SKM-1 treated with dmso at 0.1 percent for 144 hours (cell line): ENCODE measurements at regions not wholly inside any gene's neighbourhood (a gene's known extent, or its start where the extent isn't known, plus 50 kb on each side); places are given as distances from the start of the nearest gene placed in this dataset.
"Not testable (repeated sequence)": the region's sequence is repeated elsewhere in the genome, so short reads cannot be mapped to it uniquely, and the experiment has no call there.

Experiments used
- DNase-seq: peaks from one replicate; lab custom pipeline; 2025; ENCODE audit not compliant: unreplicated experiment; lab: John Stamatoyannopoulos, UW

DNA sequence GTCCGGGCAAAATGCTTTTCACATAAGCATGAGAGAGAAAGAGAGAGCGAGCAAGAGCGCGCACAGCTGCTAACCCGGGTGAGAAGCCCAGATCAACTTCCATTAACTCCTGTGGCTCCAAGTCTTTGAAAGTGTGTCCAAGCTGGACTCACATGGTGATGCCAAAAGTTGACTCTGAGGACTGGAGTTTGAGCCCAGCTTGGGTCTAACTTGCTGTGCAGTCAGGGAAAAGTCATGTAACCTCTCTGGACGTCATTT, 357.2 kb upstream of the SULF2 start:
- no peak for DNase-seq

DNA sequence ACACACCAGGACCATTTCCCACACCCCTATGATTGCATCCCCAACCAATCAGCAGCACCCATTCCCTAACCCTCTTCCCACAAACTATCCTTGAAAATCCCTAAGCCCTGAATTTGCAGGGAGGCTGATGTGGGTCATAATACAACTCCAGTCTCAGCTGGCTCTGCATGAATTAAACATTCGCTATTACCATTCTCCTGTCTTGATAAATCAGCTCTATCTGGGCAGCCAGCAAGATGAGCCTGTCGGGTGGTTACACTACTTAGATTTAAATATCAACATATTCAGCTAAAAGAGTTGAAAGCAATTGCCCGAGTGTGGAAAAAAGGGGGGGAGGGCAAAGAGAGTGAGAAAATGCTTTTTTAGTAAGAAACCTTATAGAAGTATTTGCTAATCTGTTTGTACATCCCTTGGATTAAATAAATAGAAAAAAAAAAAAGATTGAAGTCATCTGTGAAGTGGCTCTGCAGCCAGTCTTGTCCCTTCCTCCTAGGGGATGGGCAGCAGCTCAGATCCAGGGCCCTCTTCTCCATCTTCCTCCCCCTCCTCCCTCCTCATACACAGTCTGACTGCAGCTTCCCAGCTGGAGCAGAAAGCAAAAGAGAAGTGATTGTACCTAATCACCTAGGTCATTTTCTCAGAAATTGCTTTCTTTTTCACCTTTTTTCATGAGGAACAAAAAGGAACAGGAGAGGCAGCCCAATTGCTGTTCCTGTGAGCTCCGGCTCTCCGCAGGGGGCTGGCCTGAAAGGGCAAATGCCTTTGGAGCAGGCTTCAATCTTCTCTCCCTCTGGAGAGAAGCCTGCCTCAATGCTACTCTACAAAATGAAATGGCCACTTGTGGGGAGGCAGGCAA, 356.6 kb upstream of the SULF2 start:
- DNase-seq, result no peak

GRCh38 chr20:48139262-48140041, 354.2 kb upstream of the SULF2 start:
- no peak for DNase-seq

GRCh38 chr20:48132834-48133233, 347.6 kb upstream of the SULF2 start:
- no peak for DNase-seq

- no peak for DNase-seq
Observed at GRCh38 chr20:48131581-48131980, 346.3 kb upstream of the SULF2 start.

GRCh38 chr20:48129345-48129942, 344.2 kb upstream of the SULF2 start:
- DNase-seq, result no peak

DNA sequence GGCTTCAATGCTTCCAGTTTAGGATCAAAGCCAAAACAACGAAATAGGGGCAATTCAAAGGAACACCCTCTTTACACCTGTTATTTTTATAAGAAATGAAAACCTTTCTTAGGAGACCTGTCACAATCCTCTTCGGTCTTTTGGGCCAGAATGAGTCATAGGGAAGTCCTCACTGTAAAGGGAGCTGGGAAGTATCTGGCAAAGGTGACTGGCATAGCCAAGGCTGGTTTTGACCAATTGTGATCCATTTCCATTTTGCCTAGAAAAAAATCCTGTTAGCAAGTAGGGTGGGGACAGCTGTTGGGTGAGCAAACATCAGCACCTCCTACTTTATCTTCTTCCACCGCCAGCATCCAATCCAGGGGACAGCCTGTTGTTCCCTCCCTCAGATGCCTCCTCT, 343.2 kb upstream of the SULF2 start:
- no peak for DNase-seq

GRCh38 chr20:48127964-48128363, 342.7 kb upstream of the SULF2 start:
- DNase-seq, result not testable (repeated sequence)

DNA sequence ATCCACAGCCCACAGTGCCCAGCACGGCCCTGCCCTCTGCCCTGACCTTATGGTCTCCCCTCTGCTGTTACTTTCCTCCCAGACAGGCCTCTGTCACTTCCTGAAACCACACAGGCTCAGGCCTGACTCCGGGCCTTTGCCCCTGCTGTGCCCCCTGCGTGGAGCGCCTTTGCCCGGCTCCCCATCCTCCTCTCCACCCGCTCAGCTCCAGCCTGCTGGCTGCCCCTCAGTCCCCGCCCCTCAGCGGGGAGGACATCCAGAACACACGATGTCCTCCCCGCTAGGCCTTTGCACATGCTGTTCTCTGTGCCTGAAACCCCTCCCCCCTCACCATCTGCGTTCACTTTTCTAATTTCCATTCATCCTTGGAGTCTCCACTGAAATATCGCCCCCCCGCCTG, 341.9 kb upstream of the SULF2 start:
- DNase-seq, result not testable (repeated sequence)

DNA sequence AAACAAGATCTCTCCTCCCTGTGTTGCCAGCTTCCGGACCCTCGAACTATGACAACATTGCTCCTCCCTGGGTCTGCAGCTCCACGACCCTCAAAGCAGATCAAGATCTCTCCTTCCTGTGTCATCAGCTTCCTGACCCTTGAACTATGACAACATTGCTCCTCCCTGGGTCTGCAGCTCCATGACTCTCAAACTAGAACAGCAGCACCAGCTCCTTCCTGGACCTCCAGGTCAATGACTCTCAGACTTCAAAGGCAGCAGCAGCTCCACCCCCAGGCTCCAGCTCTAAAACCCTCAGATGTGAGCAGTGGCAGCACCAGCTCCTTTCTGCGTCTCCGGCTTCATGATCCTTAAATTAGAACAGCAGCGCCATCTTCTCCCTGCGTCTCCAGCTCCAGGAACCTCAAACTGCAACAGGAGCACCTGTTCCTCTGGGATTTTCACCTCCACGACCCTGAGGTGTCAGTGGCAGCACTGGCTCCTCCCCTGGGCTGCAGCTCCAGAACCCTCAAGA, 341.0 kb upstream of the SULF2 start:
- DNase-seq, result no peak

DNA sequence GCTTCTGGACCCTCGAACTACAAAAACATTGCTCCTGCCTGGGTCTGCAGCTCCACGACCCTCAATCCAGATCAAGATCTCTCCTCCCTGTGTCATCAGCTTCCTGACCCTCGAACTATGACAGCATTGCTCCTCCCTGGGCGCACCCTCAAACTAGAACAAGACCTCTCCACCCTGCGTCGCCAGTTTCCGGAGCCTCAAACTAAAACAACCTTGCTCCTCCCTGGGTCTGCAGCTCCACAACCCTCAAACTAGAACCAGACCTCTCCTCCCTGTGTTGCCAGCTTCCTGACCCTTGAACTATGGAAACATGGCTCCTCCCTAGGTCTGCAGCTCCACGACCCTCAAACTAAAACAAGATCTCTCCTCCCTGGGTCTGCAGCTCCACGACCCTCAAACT, 339.7 kb upstream of the SULF2 start:
- DNase-seq, result no peak

DNA sequence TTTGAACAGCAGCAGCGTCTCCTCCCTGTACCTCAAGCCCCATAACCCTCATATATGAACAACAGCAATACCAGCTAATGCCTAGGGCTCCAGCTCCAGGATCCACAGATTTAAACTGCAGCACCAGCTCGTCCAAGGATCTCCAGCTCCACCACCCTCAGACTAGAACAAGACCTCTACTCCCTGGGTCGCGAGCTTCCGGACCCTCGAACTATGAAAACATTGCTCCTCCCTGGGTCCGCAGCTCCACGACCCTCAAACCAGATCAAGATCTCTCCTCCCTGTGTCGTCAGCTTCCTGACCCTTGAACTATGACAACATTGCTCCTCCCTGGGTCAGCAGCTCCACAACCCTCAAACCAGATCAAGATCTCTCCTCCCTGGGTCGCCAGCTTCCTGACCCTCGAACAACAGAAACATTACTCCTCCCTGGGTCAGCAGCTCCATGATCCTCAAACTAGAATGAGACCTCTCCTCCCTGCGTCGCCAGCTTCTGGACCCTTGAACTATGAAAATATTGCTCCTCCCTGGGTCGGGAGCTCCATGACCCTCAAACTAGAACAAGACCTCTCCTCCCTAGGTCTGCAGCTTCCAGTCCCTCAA, 339.0 kb upstream of the SULF2 start:
- DNase-seq, result no peak

DNA sequence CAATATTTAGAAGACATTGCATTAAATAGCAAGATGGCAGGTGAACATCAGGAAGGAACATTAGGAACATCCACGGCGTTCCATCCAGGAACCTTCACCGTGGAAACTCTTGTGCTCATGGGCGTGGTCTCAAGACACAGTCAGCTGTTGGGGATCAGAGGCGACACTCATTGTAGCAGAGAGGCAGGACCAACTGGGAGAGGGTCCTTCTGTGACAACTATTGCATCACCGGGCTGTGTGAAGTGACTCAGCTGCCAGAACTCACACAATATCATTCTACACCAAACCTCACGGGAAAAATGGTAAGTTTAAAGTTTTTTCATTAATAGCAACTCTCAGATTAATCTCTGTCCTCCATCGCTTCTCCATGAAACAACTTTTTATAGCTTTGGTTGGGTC, 334.8 kb upstream of the SULF2 start:
- no peak for DNase-seq

DNA sequence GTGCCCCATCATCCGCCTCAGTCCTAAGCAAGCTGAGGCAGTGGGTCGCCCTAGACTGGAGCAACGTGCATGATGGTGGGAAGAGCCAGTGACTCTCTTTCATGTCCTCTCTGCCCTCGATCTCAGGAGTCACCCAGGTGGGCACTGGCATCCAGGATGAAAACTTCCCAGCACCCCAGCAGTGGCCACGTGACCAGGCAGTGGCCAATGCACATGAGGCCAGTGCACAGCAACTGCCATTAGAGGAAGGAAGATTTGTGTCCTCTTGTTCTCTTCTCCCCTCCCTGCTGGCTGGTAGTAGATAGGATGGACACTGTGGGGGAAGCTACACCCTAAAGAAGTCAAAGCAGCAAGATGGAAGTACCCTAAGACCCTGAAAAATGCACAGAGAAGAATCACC, 334.1 kb upstream of the SULF2 start:
- DNase-seq, result not testable (repeated sequence)

DNA sequence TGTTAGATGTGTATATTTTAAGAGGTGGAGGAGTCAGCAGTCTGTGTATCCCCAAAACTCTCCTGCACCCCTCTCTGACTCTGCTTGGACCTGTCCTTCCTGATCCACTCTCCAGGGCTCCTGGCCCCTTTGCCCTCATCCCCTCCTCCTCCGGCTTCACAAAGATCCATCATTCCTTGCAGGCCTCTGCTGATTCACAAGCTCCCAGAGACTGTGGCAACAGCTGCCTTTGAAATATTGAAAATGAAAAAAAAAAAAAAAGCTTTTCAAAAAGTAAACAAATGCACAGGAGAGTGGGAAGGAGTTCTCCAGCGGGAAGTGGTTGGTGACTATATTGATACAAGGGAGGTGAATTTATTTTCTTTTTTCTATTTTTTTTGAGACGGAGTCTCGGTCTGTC, 330.2 kb upstream of the SULF2 start:
- no peak for DNase-seq

DNA sequence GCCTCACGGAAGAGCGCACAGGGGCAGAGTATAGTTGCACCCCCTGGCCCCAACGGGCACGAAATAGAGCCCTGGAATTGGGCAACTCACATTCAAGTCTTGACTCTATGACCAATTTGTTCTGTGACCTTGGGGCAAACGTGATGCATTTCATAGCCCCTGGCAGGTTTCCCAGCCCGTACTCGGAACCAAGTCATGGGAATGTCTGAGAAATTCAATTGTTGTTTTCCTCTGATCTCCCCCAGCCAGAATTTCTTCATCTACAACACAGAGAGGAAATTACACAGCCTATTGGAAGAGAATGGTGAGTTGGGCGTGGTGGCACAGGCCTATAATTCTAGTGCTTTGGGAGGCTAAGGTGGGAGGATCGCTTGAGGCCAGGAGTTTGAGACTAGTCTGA, 322.3 kb upstream of the SULF2 start:
- no peak for DNase-seq

- DNase-seq, result no peak
Observed at GRCh38 chr20:48106428-48106827, 321.1 kb upstream of the SULF2 start.

DNA sequence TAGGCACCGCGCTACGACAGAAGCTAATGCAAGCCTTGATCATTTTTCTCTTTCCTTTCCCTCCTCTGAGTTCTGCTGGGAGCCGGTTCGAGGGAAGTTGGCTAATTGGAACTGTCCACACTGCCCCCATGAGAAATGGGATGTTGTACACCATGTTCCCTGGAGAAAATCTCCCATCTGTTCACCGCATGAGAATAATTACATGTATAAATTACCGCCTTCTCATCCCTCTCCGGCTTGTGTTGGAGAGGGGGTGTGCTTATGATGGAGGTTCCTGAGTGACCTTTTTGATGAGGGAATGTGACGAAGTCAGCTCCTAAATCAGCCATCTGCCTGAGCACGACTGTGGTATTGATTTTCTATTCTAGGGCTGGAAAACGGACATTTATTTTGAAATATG, 320.2 kb upstream of the SULF2 start:
- no peak for DNase-seq

GRCh38 chr20:48102931-48103660, 317.8 kb upstream of the SULF2 start:
- DNase-seq, result no peak

GRCh38 chr20:48102076-48102787, 317.0 kb upstream of the SULF2 start:
- DNase-seq, result no peak
